ENCODE measurements at regions not wholly inside any gene's neighbourhood (a gene's known extent, or its start where the extent isn't known, plus 50 kb on each side); places are given as distances from the start of the nearest gene placed in this dataset.

DNA sequence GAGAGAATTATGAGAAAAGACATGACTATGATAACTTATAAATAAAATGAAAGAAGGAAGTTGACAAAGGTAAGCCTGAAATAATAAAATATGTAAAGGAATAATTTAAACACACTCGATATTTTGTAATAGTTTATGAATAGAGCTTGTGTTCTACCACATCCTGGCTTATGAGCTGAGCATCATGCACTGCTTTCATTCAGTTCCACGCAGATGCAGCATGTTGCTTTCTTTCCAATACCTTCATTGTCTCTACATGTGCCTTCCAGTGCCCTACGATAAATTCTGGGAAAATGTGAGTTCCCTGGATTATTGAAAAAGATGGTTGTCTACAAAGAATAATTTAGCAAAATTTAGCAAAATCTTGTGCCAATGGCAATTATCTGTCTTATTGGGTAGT, 398.9 kb upstream of the SEMA3C start:
- TF ChIP-seq, protein P1, sequence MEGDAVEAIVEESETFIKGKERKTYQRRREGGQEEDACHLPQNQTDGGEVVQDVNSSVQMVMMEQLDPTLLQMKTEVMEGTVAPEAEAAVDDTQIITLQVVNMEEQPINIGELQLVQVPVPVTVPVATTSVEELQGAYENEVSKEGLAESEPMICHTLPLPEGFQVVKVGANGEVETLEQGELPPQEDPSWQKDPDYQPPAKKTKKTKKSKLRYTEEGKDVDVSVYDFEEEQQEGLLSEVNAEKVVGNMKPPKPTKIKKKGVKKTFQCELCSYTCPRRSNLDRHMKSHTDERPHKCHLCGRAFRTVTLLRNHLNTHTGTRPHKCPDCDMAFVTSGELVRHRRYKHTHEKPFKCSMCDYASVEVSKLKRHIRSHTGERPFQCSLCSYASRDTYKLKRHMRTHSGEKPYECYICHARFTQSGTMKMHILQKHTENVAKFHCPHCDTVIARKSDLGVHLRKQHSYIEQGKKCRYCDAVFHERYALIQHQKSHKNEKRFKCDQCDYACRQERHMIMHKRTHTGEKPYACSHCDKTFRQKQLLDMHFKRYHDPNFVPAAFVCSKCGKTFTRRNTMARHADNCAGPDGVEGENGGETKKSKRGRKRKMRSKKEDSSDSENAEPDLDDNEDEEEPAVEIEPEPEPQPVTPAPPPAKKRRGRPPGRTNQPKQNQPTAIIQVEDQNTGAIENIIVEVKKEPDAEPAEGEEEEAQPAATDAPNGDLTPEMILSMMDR (IDR thresholded peaks at IDR 0.05): no peak
- no peak for TF ChIP-seq POLR2A (IDR thresholded peaks at IDR 0.05; ENCODE audit: low read depth)

Data from esophagus muscularis mucosa (tissue), 3 donors.